Vagina (tissue), 2 donors: ENCODE measurements at regions not wholly inside any gene's neighbourhood (a gene's known extent, or its start where the extent isn't known, plus 50 kb on each side); places are given as distances from the start of the nearest gene placed in this dataset.

ENCODE experiments used
- CTCF ChIP-seq, 3 experiments: fragments of 450-650 bp in 2 of 3; fragments of 200-600 bp in 1 of 3; sonication (generic) in 1 of 3; IDR thresholded peaks; one replicate each; pipeline ENCODE4 v1.5.1; 2017 to 2019; ENCODE audit warnings: antibody characterized with exemption in 3 of 3, mild to moderate bottlenecking in 2 of 3, moderate library complexity in 2 of 3
- POLR2A ChIP-seq, 2 donors: fragments of 450-650 bp; IDR thresholded peaks; one replicate each; pipeline ENCODE4 v1.6.1; 2017; ENCODE audit warnings: antibody characterized with exemption in 2 of 2, mild to moderate bottlenecking in 2 of 2, moderate library complexity in 2 of 2
- POLR2AphosphoS5 ChIP-seq, 2 donors: sonication (generic); formaldehyde crosslinking; IDR thresholded peaks; one replicate each; pipeline ENCODE4 v1.9.0; 2017; ENCODE audit warnings: antibody characterized with exemption in 2 of 2, mild to moderate bottlenecking in 2 of 2, low read depth in 1 of 2; ENCODE audit not compliant: insufficient read depth in 1 of 2

- TF ChIP-seq CTCF (IDR thresholded peaks at IDR 0.05) (no peak), POLR2A (IDR thresholded peaks at IDR 0.05) (no peak), POLR2AphosphoS5 (IDR thresholded peaks at IDR 0.05; ENCODE audit: insufficient read depth in 1 of 2, low read depth in 1 of 2) (no peak)
Observed at GRCh38 chr10:64062793-64063192, 541.6 kb downstream of the REEP3 start.
